ENCODE measurements at regions not wholly inside any gene's neighbourhood (a gene's known extent, or its start where the extent isn't known, plus 50 kb on each side); places are given as distances from the start of the nearest gene placed in this dataset.

- no peaks in the 10 kb centered on the region for H3K79me2 ChIP-seq (ENCODE audit: insufficient read depth, low read length)
- 0 out of 2 replicates have a peak, but pooled peaks cover 6% of the 10 kb centered on the region for H3K27me3 ChIP-seq (ENCODE audit: insufficient read depth, low read length)
- H3K9me3 ChIP-seq (ENCODE audit: control insufficient read depth in 1 of 2, insufficient read depth in 1 of 2, low read depth in 1 of 2, low read length in 2 of 2) = 0 out of 4 replicates have a peak, but pooled peaks cover 0 to 5% of the 10 kb centered on the region in 2 experiments
- no peaks in the 10 kb centered on the region for H4K20me1 ChIP-seq (ENCODE audit: insufficient read depth)
- no peak overlapping the region for H3K4me3 ChIP-seq (replicated peaks in 1 of 2; ENCODE audit: low read depth in 1 of 2, low read length in 2 of 2)
- H3K9ac ChIP-seq (ENCODE audit: low read length) = no peak overlapping the region
- BruUV-seq (replicated peaks) = no TSS peak
- RAD21 ChIA-PET (ENCODE audit: low non-redundant PET in 1 of 2, low total read pairs in 2 of 2, uncharacterized antibody in 2 of 2, unreplicated experiment in 2 of 2) = no interaction called here
- H3K9me2 ChIP-seq (ENCODE audit: insufficient read depth) = no peaks in the 10 kb centered on the region
- no peak overlapping the region for H2AFZ ChIP-seq (ENCODE audit: low read depth, low read length, poor library complexity, severe bottlenecking)
- no peaks in the 10 kb centered on the region for H3K4me1 ChIP-seq (ENCODE audit: control insufficient read depth in 1 of 2, insufficient read depth in 2 of 2, low read length in 2 of 2)
- intact Hi-C loops (cut with micrococcal nuclease) = no loop called here
- ATAC-seq (no peak), DNase-seq (ENCODE audit: low read depth, low spot score) (no peak)
- H3K4me2 ChIP-seq (ENCODE audit: low read length) = no peak overlapping the region
- TF ChIP-seq ATF3 (IDR thresholded peaks at IDR 0.05) (no peak), ZBTB33 (IDR thresholded peaks at IDR 0.05; ENCODE audit: extremely low read depth, insufficient replicate concordance, low read length) (no peak), JUND (IDR thresholded peaks at IDR 0.05) (no peak), TCF7L2 (IDR thresholded peaks at IDR 0.05; ENCODE audit: borderline replicate concordance, extremely low read depth, insufficient read depth, insufficient read length) (no peak), RAD21 (IDR thresholded peaks at IDR 0.05; ENCODE audit: low read depth) (no peak), FOSL1 (IDR thresholded peaks at IDR 0.05; ENCODE audit: low read depth) (no peak), EZH2 (IDR thresholded peaks at IDR 0.05) (no peak), EZH2phosphoT487 (IDR thresholded peaks at IDR 0.05; ENCODE audit: borderline replicate concordance) (no peak), SP1 (IDR thresholded peaks at IDR 0.05; ENCODE audit: low read depth) (no peak), MAX (IDR thresholded peaks at IDR 0.05) (no peak), EGR1 (IDR thresholded peaks at IDR 0.05; ENCODE audit: low read depth) (no peak), POLR2AphosphoS5 (IDR thresholded peaks at IDR 0.05; ENCODE audit: low read depth, low read length) (no peak), ZFX (IDR thresholded peaks at IDR 0.05) (no peak), REST (IDR thresholded peaks at IDR 0.05; ENCODE audit: low read depth) (no peak), YY1 (IDR thresholded peaks at IDR 0.05; ENCODE audit: extremely low read depth, insufficient replicate concordance, low read depth, low read length) (no peak), CBX3 (IDR thresholded peaks at IDR 0.05; ENCODE audit: low read depth) (no peak), SRF (IDR thresholded peaks at IDR 0.05; ENCODE audit: low read depth) (no peak), SIN3A (IDR thresholded peaks at IDR 0.05; ENCODE audit: low read depth) (no peak), ZNF274 (IDR thresholded peaks at IDR 0.05; ENCODE audit: low read depth, low read length) (no peak)
- POLR2A ChIA-PET = no interaction called here
- CTCF ChIA-PET = no interaction called here
- H3K27ac ChIP-seq (ENCODE audit: low read depth, low read length) = no peak overlapping the region
- H3K36me3 ChIP-seq (ENCODE audit: control insufficient read depth in 1 of 2, insufficient read depth in 2 of 2, low read length in 2 of 2) = no peaks in the 10 kb centered on the region
Measured at GRCh38 chr22:48104102-48104738, 1341.8 kb downstream of the TBC1D22A start.
